ENCODE measurements at regions not wholly inside any gene's neighbourhood (a gene's known extent, or its start where the extent isn't known, plus 50 kb on each side); places are given as distances from the start of the nearest gene placed in this dataset.

- no peaks in the 10 kb centered on the region for H3K36me3 Mint-ChIP-seq (ENCODE audit: low read depth, unreplicated experiment)
- Histone ChIP-seq H3K4me1 (ENCODE audit: insufficient read depth, low read length) (no peaks in the 10 kb centered on the region), H2AFZ (ENCODE audit: low read depth, low read length) (no peak overlapping the region), H3K9ac (ENCODE audit: low read length) (no peak overlapping the region), H3K27ac (ENCODE audit: low read depth, low read length) (no peak overlapping the region), H3K36me3 (ENCODE audit: insufficient read depth, low read length) (no peaks in the 10 kb centered on the region), H4K20me1 (ENCODE audit: insufficient read depth, low read length) (no peaks in the 10 kb centered on the region), H3K27me3 (ENCODE audit: insufficient read depth, low read length) (no peaks in the 10 kb centered on the region), H3K4me2 (ENCODE audit: low read length) (no peak overlapping the region), H3K9me3 (ENCODE audit: insufficient read depth, low read depth, low read length) (peaks cover 4% of the 10 kb centered on the region), H3K79me2 (ENCODE audit: insufficient read depth, low read length) (no peaks in the 10 kb centered on the region), H3K4me3 (ENCODE audit: insufficient read depth, low read depth, low read length) (no peak overlapping the region)
- H3K27me3 Mint-ChIP-seq (ENCODE audit: low read depth, unreplicated experiment) = no peaks in the 10 kb centered on the region
- H3K4me1 Mint-ChIP-seq (ENCODE audit: low read depth, unreplicated experiment) = peaks cover 1% of the 10 kb centered on the region
- H3K9me3 Mint-ChIP-seq (ENCODE audit: unreplicated experiment) = peaks cover 7% of the 10 kb centered on the region
- no peak overlapping the region for H3K27ac Mint-ChIP-seq (ENCODE audit: unreplicated experiment)
- H3K4me3 Mint-ChIP-seq (ENCODE audit: unreplicated experiment) = no peak overlapping the region
- DNase-seq (ENCODE audit: low read depth) (no peak), FAIRE-seq (no peak)
- TF ChIP-seq EZH2 (IDR thresholded peaks at IDR 0.05; ENCODE audit: insufficient read depth, low read length) (no peak), CTCF (IDR thresholded peaks at IDR 0.05; ENCODE audit: insufficient read depth, low read depth, low read length) (no peak)
Observed at GRCh38 chr6:140766999-140767398, 1365.7 kb upstream of the GJE1 start.

- no peaks in the 10 kb centered on the region for H3K4me1 Mint-ChIP-seq (ENCODE audit: low read depth, unreplicated experiment)
- Histone ChIP-seq H4K20me1 (ENCODE audit: insufficient read depth, low read length) (no peaks in the 10 kb centered on the region), H2AFZ (ENCODE audit: low read depth, low read length) (no peak overlapping the region), H3K9me3 (ENCODE audit: insufficient read depth, low read depth, low read length) (no peaks in the 10 kb centered on the region), H3K4me3 (ENCODE audit: insufficient read depth, low read depth, low read length) (no peak overlapping the region), H3K79me2 (ENCODE audit: insufficient read depth, low read length) (no peaks in the 10 kb centered on the region), H3K36me3 (ENCODE audit: insufficient read depth, low read length) (no peaks in the 10 kb centered on the region), H3K27me3 (ENCODE audit: insufficient read depth, low read length) (no peaks in the 10 kb centered on the region), H3K27ac (ENCODE audit: low read depth, low read length) (no peak overlapping the region), H3K4me2 (ENCODE audit: low read length) (no peak overlapping the region), H3K4me1 (ENCODE audit: insufficient read depth, low read length) (no peaks in the 10 kb centered on the region), H3K9ac (ENCODE audit: low read length) (no peak overlapping the region)
- DNase-seq (ENCODE audit: low read depth) (no peak), FAIRE-seq (no peak)
- TF ChIP-seq CTCF (IDR thresholded peaks at IDR 0.05; ENCODE audit: insufficient read depth, low read depth, low read length) (no peak), EZH2 (IDR thresholded peaks at IDR 0.05; ENCODE audit: insufficient read depth, low read length) (no peak)
- H3K27ac Mint-ChIP-seq (ENCODE audit: unreplicated experiment) = no peak overlapping the region
- H3K36me3 Mint-ChIP-seq (ENCODE audit: low read depth, unreplicated experiment) = no peaks in the 10 kb centered on the region
- H3K9me3 Mint-ChIP-seq (ENCODE audit: unreplicated experiment) = no peaks in the 10 kb centered on the region
- H3K27me3 Mint-ChIP-seq (ENCODE audit: low read depth, unreplicated experiment) = no peaks in the 10 kb centered on the region
- no peak overlapping the region for H3K4me3 Mint-ChIP-seq (ENCODE audit: unreplicated experiment)
Observed at GRCh38 chr6:140758169-140758877, 1374.4 kb upstream of the GJE1 start.

GRCh38 chr6:140752234-140752633 lies 1377.8 kb upstream of the CITED2 start:
- no peaks in the 10 kb centered on the region for H3K27me3 Mint-ChIP-seq (ENCODE audit: low read depth, unreplicated experiment)

More at GRCh38 chr6:140752234-140752633, 1377.8 kb upstream of the CITED2 start:
- Mint-ChIP-seq H3K4me3 (ENCODE audit: unreplicated experiment) (no peak overlapping the region), H3K27ac (ENCODE audit: unreplicated experiment) (no peak overlapping the region), H3K36me3 (ENCODE audit: low read depth, unreplicated experiment) (no peaks in the 10 kb centered on the region), H3K9me3 (ENCODE audit: unreplicated experiment) (peaks cover 12% of the 10 kb centered on the region), H3K4me1 (ENCODE audit: low read depth, unreplicated experiment) (no peaks in the 10 kb centered on the region)
- Histone ChIP-seq H2AFZ (ENCODE audit: low read depth, low read length) (no peak overlapping the region), H4K20me1 (ENCODE audit: insufficient read depth, low read length) (no peaks in the 10 kb centered on the region), H3K9ac (ENCODE audit: low read length) (no peak overlapping the region), H3K9me3 (ENCODE audit: insufficient read depth, low read depth, low read length) (peaks cover 2% of the 10 kb centered on the region), H3K36me3 (ENCODE audit: insufficient read depth, low read length) (no peaks in the 10 kb centered on the region), H3K27ac (ENCODE audit: low read depth, low read length) (no peak overlapping the region), H3K4me2 (ENCODE audit: low read length) (no peak overlapping the region), H3K27me3 (ENCODE audit: insufficient read depth, low read length) (no peaks in the 10 kb centered on the region), H3K79me2 (ENCODE audit: insufficient read depth, low read length) (no peaks in the 10 kb centered on the region), H3K4me1 (ENCODE audit: insufficient read depth, low read length) (no peaks in the 10 kb centered on the region), H3K4me3 (ENCODE audit: insufficient read depth, low read depth, low read length) (no peak overlapping the region)
- DNase-seq (ENCODE audit: low read depth) = no peak
- FAIRE-seq = no peak
- TF ChIP-seq EZH2 (IDR thresholded peaks at IDR 0.05; ENCODE audit: insufficient read depth, low read length) = no peak
- TF ChIP-seq CTCF (IDR thresholded peaks at IDR 0.05; ENCODE audit: insufficient read depth, low read depth, low read length) = no peak
